ENCODE measurements at regions not wholly inside any gene's neighbourhood (a gene's known extent, or its start where the extent isn't known, plus 50 kb on each side); places are given as distances from the start of the nearest gene placed in this dataset.

DNA sequence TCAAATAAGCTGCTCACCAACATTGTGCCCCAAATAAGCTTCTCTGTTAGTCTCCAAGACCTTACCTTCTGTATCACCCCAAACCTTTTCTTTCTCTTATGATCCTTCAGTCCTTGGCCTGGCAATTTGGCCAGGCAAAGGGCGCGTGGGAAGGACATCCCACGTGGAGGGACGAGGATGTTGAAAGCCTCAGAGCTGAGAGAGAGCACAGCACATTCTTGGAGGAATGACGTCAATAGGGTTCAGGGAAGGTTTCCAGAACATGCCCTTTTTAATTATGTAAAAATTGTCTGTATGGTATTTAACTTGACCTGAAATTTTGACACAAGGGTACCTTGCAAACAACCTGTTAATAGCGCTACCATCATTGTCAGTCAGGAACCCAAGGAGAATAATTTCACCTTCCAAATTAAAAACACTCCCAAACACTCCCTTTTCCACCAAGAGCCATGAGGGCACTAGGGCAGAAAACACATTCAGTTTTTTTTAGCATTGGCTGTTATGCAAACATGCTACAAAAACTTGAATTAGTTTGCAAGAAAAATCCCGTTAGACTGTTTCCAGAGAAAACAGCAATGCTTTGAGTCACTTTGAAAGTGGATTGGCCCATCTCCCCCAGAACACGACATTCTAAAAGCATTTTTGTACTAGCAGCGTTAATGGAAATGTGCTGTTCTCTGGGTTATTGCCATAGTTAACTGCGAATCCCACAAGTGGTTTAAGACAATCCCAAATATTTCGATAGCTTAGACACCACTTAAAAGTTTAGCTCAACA lies 183.2 kb upstream of the PUDP start:
- TF ChIP-seq CTCF (IDR thresholded peaks at IDR 0.05; ENCODE audit: poor library complexity, severe bottlenecking) (no peak), REST (IDR thresholded peaks at IDR 0.05; ENCODE audit: borderline replicate concordance) (no peak)

All from neural cell (in vitro differentiated cells).